Stomach smooth muscle (tissue), 2 donors: ENCODE measurements at regions not wholly inside any gene's neighbourhood (a gene's known extent, or its start where the extent isn't known, plus 50 kb on each side); places are given as distances from the start of the nearest gene placed in this dataset.

Source experiments
- H3K27ac ChIP-seq: one replicate; pipeline ENCODE4 v1.7.0; 2013; ENCODE audit warnings: mild to moderate bottlenecking, low read length, inconsistent platforms
- H3K27me3 ChIP-seq, 2 donors: one replicate each; pipeline ENCODE4 v1.7.0; 2013; ENCODE audit warnings: low read length in 2 of 2; ENCODE audit not compliant: insufficient read depth in 2 of 2, control insufficient read depth in 1 of 2
- H3K36me3 ChIP-seq, 2 donors: one replicate each; pipeline ENCODE4 v1.7.0; 2013; ENCODE audit warnings: low read length in 2 of 2; ENCODE audit not compliant: control insufficient read depth in 2 of 2, insufficient read depth in 2 of 2
- H3K4me1 ChIP-seq: one replicate; pipeline ENCODE4 v1.7.0; 2013; ENCODE audit warnings: low read length; ENCODE audit not compliant: control insufficient read depth, insufficient read depth
- H3K4me3 ChIP-seq, 2 donors: one replicate each; pipeline ENCODE4 v1.7.0; 2013; ENCODE audit warnings: low read length in 2 of 2
- H3K9ac ChIP-seq, 2 donors: one replicate each; pipeline ENCODE4 v1.7.0; 2013; ENCODE audit warnings: low read length in 2 of 2, mild to moderate bottlenecking in 1 of 2
- H3K9me3 ChIP-seq, 2 donors: one replicate each; pipeline ENCODE4 v1.7.0; 2013; ENCODE audit warnings: low read length in 2 of 2; ENCODE audit not compliant: control insufficient read depth in 2 of 2
- donor health status: healthy.
- donor health status: Pancreatic carcinoma.

GRCh38 chr13:53124623-53125022 lies 96.0 kb downstream of the OLFM4 start:
- Histone ChIP-seq H3K9ac (no peak overlapping the region), H3K4me1 (no peaks in the 10 kb centered on the region), H3K9me3 (no peaks in the 10 kb centered on the region), H3K27me3 (no peaks in the 10 kb centered on the region), H3K4me3 (no peak overlapping the region), H3K27ac (no peak overlapping the region), H3K36me3 (no peaks in the 10 kb centered on the region)

DNA sequence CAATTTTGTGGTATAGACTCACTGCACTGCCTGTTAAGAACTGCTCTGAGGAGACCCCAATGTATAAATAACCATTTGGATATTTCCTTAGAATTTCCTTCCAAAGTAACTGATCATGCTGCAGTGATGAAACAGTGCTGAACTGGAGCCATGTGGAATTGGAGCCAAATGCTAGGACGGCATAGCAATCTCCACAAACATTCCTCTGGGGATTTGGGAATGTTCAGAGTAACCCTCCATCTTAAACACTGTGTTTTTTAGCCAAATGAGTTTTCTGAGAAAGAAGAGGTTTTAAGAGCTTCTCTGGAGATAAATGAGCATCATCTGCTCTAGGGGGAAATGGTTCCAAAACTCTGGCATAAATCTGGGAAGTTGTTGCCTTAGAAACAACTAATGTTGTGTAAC lies 98.2 kb downstream of the OLFM4 start:
- Histone ChIP-seq H3K9me3 (no peaks in the 10 kb centered on the region), H3K4me1 (no peaks in the 10 kb centered on the region), H3K27me3 (peaks cover 0 to 2% of the 10 kb centered on the region in 2 donors), H3K4me3 (no peak overlapping the region), H3K9ac (no peak overlapping the region), H3K36me3 (no peaks in the 10 kb centered on the region), H3K27ac (no peak overlapping the region)

- Histone ChIP-seq H3K9me3 (no peaks in the 10 kb centered on the region), H3K4me1 (no peaks in the 10 kb centered on the region), H3K4me3 (no peak overlapping the region), H3K9ac (no peak overlapping the region), H3K27ac (no peak overlapping the region), H3K36me3 (no peaks in the 10 kb centered on the region), H3K27me3 (peaks cover 0 to 2% of the 10 kb centered on the region in 2 donors)
Observed at GRCh38 chr13:53127373-53127772, 98.8 kb downstream of the OLFM4 start.

- Histone ChIP-seq H3K4me1 (no peaks in the 10 kb centered on the region), H3K9ac (no peak overlapping the region), H3K4me3 (no peak overlapping the region), H3K27ac (no peak overlapping the region), H3K9me3 (no peaks in the 10 kb centered on the region), H3K27me3 (peaks cover 0 to 2% of the 10 kb centered on the region in 2 donors), H3K36me3 (no peaks in the 10 kb centered on the region)
Observed at GRCh38 chr13:53129864-53130393, 101.3 kb downstream of the OLFM4 start.

- Histone ChIP-seq H3K9me3 (no peaks in the 10 kb centered on the region), H3K27me3 (peaks cover 0 to 2% of the 10 kb centered on the region in 2 donors), H3K4me1 (no peaks in the 10 kb centered on the region), H3K27ac (no peak overlapping the region), H3K4me3 (no peak overlapping the region), H3K9ac (no peak overlapping the region), H3K36me3 (no peaks in the 10 kb centered on the region)
Observed at GRCh38 chr13:53131361-53131760, 102.7 kb downstream of the OLFM4 start.

- no peaks in the 10 kb centered on the region for H3K36me3 ChIP-seq
- H3K9ac ChIP-seq = no peak overlapping the region
- no peak overlapping the region for H3K27ac ChIP-seq
- H3K4me3 ChIP-seq = no peak overlapping the region
- no peaks in the 10 kb centered on the region for H3K4me1 ChIP-seq
- H3K9me3 ChIP-seq = no peaks in the 10 kb centered on the region
- peaks cover 0 to 2% of the 10 kb centered on the region in 2 donors for H3K27me3 ChIP-seq
Observed at GRCh38 chr13:53135301-53135700, 106.7 kb downstream of the OLFM4 start.

- Histone ChIP-seq H3K9ac (no peak overlapping the region), H3K9me3 (peaks cover 0 to under 1% of the 10 kb centered on the region in 2 donors), H3K27ac (no peak overlapping the region)
Observed at GRCh38 chr13:53136554-53137215, 108.1 kb downstream of the OLFM4 start.

DNA sequence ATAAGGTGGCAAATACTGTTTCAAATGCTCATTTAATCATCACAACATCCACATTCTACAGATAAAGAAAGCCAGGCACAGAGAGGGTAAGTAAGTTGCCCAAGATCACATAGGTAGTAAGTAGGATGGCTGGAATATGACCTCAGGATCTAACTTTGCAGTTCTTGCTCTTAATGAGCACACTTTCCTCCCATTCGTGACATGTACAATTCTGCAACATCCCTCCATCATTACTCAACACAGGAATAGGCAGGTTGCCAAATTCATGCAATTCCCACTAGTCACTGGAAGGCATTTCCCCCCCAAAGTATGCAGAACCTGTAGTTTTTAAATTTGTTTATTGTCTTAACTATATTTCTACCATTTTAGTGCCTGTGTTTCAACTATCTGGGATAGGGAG lies 109.2 kb downstream of the OLFM4 start:
- peaks cover 0 to 2% of the 10 kb centered on the region in 2 donors for H3K9me3 ChIP-seq
- no peak overlapping the region for H3K9ac ChIP-seq
- H3K27me3 ChIP-seq = no peaks in the 10 kb centered on the region
- no peak overlapping the region for H3K4me3 ChIP-seq
- H3K36me3 ChIP-seq = no peaks in the 10 kb centered on the region
- no peak overlapping the region for H3K27ac ChIP-seq
- H3K4me1 ChIP-seq = no peaks in the 10 kb centered on the region

More at GRCh38 chr13:53136554-53137215, 108.1 kb downstream of the OLFM4 start:
- H3K4me1 ChIP-seq = no peaks in the 10 kb centered on the region
- H3K36me3 ChIP-seq = no peaks in the 10 kb centered on the region
- no peak overlapping the region for H3K4me3 ChIP-seq
- H3K27me3 ChIP-seq = no peaks in the 10 kb centered on the region

GRCh38 chr13:53138376-53139036 lies 109.9 kb downstream of the OLFM4 start:
- no peaks in the 10 kb centered on the region for H3K4me1 ChIP-seq
- H3K9ac ChIP-seq = no peak overlapping the region
- no peaks in the 10 kb centered on the region for H3K27me3 ChIP-seq
- H3K36me3 ChIP-seq = no peaks in the 10 kb centered on the region
- no peak overlapping the region for H3K4me3 ChIP-seq
- peaks cover 0 to 2% of the 10 kb centered on the region in 2 donors for H3K9me3 ChIP-seq
- H3K27ac ChIP-seq = no peak overlapping the region

GRCh38 chr13:53141336-53141735 lies 112.7 kb downstream of the OLFM4 start:
- H3K4me3 ChIP-seq = no peak overlapping the region

GRCh38 chr13:53142306-53142705 lies 113.7 kb downstream of the OLFM4 start:
- Histone ChIP-seq H3K9me3 (peaks cover 0 to 2% of the 10 kb centered on the region in 2 donors), H3K27me3 (no peaks in the 10 kb centered on the region), H3K36me3 (no peaks in the 10 kb centered on the region), H3K9ac (no peak overlapping the region), H3K4me1 (no peaks in the 10 kb centered on the region), H3K4me3 (no peak overlapping the region), H3K27ac (no peak overlapping the region)

More at GRCh38 chr13:53141336-53141735, 112.7 kb downstream of the OLFM4 start:
- no peak overlapping the region for H3K27ac ChIP-seq
- H3K9ac ChIP-seq = no peak overlapping the region
- H3K36me3 ChIP-seq = no peaks in the 10 kb centered on the region
- H3K9me3 ChIP-seq = peaks cover 0 to 2% of the 10 kb centered on the region in 2 donors
- H3K4me1 ChIP-seq = no peaks in the 10 kb centered on the region
- no peaks in the 10 kb centered on the region for H3K27me3 ChIP-seq
